SK-N-SH treated with all-trans-retinoic acid at 6 μM for 48 hours (cell line): ENCODE measurements at regions not wholly inside any gene's neighbourhood (a gene's known extent, or its start where the extent isn't known, plus 50 kb on each side); places are given as distances from the start of the nearest gene placed in this dataset.

ENCODE experiments used
- ATAC-seq: fragments of 200-7000 bp; cut with Tn5 transposase; 3 replicates; pipeline ENCODE4 v1.9.1; 2020; ENCODE audit warnings: mild to moderate bottlenecking, moderate library complexity
- ARNTL ChIP-seq: fragments of 450-650 bp; formaldehyde crosslinking; IDR thresholded peaks from 2 replicates; pipeline ENCODE4 v1.5.0; 2020; ENCODE audit warnings: low read depth, mild to moderate bottlenecking, moderate library complexity, borderline replicate concordance
- BACH2 ChIP-seq: fragments of 250-450 bp; sonication (Bioruptor Pico); IDR thresholded peaks from 2 replicates; pipeline ENCODE4 v1.9.0; 2021; ENCODE audit warnings: mild to moderate bottlenecking, borderline replicate concordance
- CSDC2 ChIP-seq: fragments of 250-450 bp; sonication (Bioruptor Pico); IDR thresholded peaks from 2 replicates; pipeline ENCODE4 v1.5.0; 2020; ENCODE audit warnings: mild to moderate bottlenecking, moderate library complexity
- GLIS3 ChIP-seq: fragments of 250-450 bp; sonication (Bioruptor Pico); IDR thresholded peaks from 2 replicates; pipeline ENCODE4 v1.5.0; 2020; ENCODE audit warnings: mild to moderate bottlenecking, moderate library complexity
- PPARA ChIP-seq: fragments of 250-450 bp; sonication (Bioruptor Pico); IDR thresholded peaks from 2 replicates; pipeline ENCODE4 v1.5.0; 2020; ENCODE audit warnings: mild to moderate bottlenecking, borderline replicate concordance
- SNAI2 ChIP-seq: fragments of 250-450 bp; sonication (Bioruptor Pico); IDR thresholded peaks from 2 replicates; pipeline ENCODE4 v1.5.0; 2020; ENCODE audit warnings: mild to moderate bottlenecking, moderate library complexity
- TCF4 ChIP-seq: fragments of 250-450 bp; sonication (Bioruptor Pico); IDR thresholded peaks from 2 replicates; pipeline ENCODE4 v1.8.0; 2021; ENCODE audit warnings: mild to moderate bottlenecking, moderate library complexity, borderline replicate concordance
- TOX ChIP-seq: fragments of 250-450 bp; sonication (Bioruptor Pico); IDR thresholded peaks from 2 replicates; pipeline ENCODE4 v1.8.0; 2021; ENCODE audit warnings: mild to moderate bottlenecking, moderate library complexity, borderline replicate concordance
- ZC3H10 ChIP-seq: fragments of 250-450 bp; sonication (Bioruptor Pico); IDR thresholded peaks from 2 replicates; pipeline ENCODE4 v1.5.1; 2021; ENCODE audit warnings: mild to moderate bottlenecking, moderate library complexity
- ZFP3 ChIP-seq: fragments of 250-450 bp; sonication (Bioruptor Pico); IDR thresholded peaks from 2 replicates; pipeline ENCODE4 v1.5.0; 2020; ENCODE audit warnings: mild to moderate bottlenecking, moderate library complexity
- ZFP30 ChIP-seq: fragments of 450-650 bp; formaldehyde crosslinking; IDR thresholded peaks from 2 replicates; pipeline ENCODE4 v1.5.0; 2022; ENCODE audit warnings: mild to moderate bottlenecking, moderate library complexity
- ZNF565 ChIP-seq: fragments of 450-650 bp; formaldehyde crosslinking; conservative IDR thresholded peaks from 2 replicates; pipeline ENCODE4 v1.5.0; 2020; ENCODE audit warnings: low read depth, mild to moderate bottlenecking, moderate library complexity
- ZNF70 ChIP-seq: fragments of 450-650 bp; formaldehyde crosslinking; IDR thresholded peaks from 2 replicates; pipeline ENCODE4 v1.5.0; 2020; ENCODE audit warnings: mild to moderate bottlenecking, moderate library complexity
- ZNF8 ChIP-seq: fragments of 450-650 bp; formaldehyde crosslinking; IDR thresholded peaks from 2 replicates; pipeline ENCODE4 v1.5.0; 2020; ENCODE audit warnings: mild to moderate bottlenecking, moderate library complexity
- TF ChIP-seq, protein P1 (sequence below): fragments of 250-450 bp; sonication (Bioruptor Pico); IDR thresholded peaks from 2 replicates; pipeline ENCODE4 v1.8.0; 2020; ENCODE audit warnings: mild to moderate bottlenecking, moderate library complexity, borderline replicate concordance
- TF ChIP-seq, protein P2 (sequence below): fragments of 250-450 bp; sonication (Bioruptor Pico); IDR thresholded peaks from 2 replicates; pipeline ENCODE4 v1.5.1; 2021; ENCODE audit warnings: mild to moderate bottlenecking, moderate library complexity
- TF ChIP-seq, protein P3 (sequence below): fragments of 250-450 bp; sonication (Bioruptor Pico); IDR thresholded peaks from 2 replicates; pipeline ENCODE4 v1.5.0; 2020; ENCODE audit warnings: mild to moderate bottlenecking, moderate library complexity
- TF ChIP-seq, protein P4 (sequence below): fragments of 250-450 bp; sonication (Bioruptor Pico); IDR thresholded peaks from 2 replicates; pipeline ENCODE4 v1.5.1; 2020; ENCODE audit warnings: low read depth, mild to moderate bottlenecking, moderate library complexity

DNA sequence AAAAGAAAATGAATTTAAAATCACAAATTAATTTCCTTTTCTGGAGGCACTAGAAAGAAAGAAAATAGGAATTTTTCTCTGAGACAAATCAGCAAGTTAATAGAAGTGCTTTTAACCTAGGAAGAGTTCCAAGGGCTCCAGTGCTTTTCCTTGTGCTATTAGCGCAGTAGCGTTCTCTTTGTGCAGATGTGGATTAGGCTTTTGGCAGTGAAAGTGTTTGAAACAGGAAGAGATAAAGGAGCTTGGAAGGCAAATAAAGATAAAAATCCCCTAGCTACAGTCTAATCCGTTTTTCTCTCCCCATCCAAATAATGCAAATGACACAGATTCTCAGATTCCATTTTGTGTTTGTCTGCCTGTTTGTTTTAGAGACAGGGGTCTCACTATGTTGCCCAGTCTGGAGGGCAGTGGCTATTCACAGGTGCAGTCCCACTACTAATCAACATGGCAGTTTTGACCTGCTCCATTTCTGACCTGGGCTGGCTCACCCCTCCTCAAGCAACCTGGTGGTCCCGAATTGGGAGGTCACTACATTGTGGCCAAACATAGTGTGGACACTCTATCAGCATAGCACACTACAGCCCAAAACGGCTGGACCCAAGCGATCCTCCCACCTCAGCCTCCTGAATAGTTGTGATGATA, 166.1 kb downstream of the PAWR start:
- TF ChIP-seq ZNF8 (CRISPR knock-in tag) (no peak), ZC3H10 (CRISPR knock-in tag) (no peak), ZNF565 (no peak), ARNTL (CRISPR knock-in tag) (no peak), BACH2 (CRISPR knock-in tag) (no peak), ZNF70 (CRISPR knock-in tag) (no peak), TCF4 (CRISPR knock-in tag) (no peak), GLIS3 (CRISPR knock-in tag) (no peak), ZFP3 (no peak), PPARA (CRISPR knock-in tag) (no peak), TOX (CRISPR knock-in tag) (no peak), CSDC2 (CRISPR knock-in tag) (no peak), ZFP30 (CRISPR knock-in tag) (no peak), SNAI2 (CRISPR knock-in tag) (no peak)
- TF ChIP-seq, protein P1, sequence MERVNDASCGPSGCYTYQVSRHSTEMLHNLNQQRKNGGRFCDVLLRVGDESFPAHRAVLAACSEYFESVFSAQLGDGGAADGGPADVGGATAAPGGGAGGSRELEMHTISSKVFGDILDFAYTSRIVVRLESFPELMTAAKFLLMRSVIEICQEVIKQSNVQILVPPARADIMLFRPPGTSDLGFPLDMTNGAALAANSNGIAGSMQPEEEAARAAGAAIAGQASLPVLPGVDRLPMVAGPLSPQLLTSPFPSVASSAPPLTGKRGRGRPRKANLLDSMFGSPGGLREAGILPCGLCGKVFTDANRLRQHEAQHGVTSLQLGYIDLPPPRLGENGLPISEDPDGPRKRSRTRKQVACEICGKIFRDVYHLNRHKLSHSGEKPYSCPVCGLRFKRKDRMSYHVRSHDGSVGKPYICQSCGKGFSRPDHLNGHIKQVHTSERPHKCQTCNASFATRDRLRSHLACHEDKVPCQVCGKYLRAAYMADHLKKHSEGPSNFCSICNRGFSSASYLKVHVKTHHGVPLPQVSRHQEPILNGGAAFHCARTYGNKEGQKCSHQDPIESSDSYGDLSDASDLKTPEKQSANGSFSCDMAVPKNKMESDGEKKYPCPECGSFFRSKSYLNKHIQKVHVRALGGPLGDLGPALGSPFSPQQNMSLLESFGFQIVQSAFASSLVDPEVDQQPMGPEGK (CRISPR knock-in tag) = no peak
- TF ChIP-seq, protein P2, sequence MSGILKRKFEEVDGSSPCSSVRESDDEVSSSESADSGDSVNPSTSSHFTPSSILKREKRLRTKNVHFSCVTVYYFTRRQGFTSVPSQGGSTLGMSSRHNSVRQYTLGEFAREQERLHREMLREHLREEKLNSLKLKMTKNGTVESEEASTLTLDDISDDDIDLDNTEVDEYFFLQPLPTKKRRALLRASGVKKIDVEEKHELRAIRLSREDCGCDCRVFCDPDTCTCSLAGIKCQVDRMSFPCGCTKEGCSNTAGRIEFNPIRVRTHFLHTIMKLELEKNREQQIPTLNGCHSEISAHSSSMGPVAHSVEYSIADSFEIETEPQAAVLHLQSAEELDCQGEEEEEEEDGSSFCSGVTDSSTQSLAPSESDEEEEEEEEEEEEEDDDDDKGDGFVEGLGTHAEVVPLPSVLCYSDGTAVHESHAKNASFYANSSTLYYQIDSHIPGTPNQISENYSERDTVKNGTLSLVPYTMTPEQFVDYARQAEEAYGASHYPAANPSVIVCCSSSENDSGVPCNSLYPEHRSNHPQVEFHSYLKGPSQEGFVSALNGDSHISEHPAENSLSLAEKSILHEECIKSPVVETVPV (CRISPR knock-in tag) = no peak
- TF ChIP-seq, protein P3, sequence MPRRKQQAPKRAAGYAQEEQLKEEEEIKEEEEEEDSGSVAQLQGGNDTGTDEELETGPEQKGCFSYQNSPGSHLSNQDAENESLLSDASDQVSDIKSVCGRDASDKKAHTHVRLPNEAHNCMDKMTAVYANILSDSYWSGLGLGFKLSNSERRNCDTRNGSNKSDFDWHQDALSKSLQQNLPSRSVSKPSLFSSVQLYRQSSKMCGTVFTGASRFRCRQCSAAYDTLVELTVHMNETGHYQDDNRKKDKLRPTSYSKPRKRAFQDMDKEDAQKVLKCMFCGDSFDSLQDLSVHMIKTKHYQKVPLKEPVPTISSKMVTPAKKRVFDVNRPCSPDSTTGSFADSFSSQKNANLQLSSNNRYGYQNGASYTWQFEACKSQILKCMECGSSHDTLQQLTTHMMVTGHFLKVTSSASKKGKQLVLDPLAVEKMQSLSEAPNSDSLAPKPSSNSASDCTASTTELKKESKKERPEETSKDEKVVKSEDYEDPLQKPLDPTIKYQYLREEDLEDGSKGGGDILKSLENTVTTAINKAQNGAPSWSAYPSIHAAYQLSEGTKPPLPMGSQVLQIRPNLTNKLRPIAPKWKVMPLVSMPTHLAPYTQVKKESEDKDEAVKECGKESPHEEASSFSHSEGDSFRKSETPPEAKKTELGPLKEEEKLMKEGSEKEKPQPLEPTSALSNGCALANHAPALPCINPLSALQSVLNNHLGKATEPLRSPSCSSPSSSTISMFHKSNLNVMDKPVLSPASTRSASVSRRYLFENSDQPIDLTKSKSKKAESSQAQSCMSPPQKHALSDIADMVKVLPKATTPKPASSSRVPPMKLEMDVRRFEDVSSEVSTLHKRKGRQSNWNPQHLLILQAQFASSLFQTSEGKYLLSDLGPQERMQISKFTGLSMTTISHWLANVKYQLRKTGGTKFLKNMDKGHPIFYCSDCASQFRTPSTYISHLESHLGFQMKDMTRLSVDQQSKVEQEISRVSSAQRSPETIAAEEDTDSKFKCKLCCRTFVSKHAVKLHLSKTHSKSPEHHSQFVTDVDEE (CRISPR knock-in tag) = no peak
- TF ChIP-seq, protein P4, sequence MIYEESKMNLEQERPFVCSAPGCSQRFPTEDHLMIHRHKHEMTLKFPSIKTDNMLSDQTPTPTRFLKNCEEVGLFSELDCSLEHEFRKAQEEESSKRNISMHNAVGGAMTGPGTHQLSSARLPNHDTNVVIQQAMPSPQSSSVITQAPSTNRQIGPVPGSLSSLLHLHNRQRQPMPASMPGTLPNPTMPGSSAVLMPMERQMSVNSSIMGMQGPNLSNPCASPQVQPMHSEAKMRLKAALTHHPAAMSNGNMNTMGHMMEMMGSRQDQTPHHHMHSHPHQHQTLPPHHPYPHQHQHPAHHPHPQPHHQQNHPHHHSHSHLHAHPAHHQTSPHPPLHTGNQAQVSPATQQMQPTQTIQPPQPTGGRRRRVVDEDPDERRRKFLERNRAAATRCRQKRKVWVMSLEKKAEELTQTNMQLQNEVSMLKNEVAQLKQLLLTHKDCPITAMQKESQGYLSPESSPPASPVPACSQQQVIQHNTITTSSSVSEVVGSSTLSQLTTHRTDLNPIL = no peak
- no peak for ATAC-seq

DNA sequence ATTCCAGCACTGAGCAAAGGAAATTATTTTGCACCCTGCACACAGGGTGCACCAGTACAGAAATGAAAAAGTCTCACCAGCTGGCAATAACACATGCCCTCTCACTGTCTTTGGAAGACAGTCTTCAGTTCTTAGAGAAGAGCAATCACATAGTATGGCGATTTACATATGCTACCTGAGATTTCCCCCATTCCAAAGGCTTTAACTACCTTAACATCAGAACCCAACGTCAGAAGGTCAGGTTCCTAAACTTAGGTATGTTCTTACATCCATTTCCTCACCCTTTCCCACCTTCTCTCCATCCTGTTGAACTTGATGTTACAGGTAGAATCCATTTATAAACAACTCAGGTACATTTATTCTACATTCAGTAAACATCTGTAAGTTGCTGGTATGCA, 167.8 kb downstream of the PAWR start:
- ATAC-seq = no peak
- TF ChIP-seq, protein P4 = no peak
- TF ChIP-seq TOX (CRISPR knock-in tag) (no peak), ZNF565 (no peak)
- TF ChIP-seq, protein P2 (CRISPR knock-in tag) = no peak

DNA sequence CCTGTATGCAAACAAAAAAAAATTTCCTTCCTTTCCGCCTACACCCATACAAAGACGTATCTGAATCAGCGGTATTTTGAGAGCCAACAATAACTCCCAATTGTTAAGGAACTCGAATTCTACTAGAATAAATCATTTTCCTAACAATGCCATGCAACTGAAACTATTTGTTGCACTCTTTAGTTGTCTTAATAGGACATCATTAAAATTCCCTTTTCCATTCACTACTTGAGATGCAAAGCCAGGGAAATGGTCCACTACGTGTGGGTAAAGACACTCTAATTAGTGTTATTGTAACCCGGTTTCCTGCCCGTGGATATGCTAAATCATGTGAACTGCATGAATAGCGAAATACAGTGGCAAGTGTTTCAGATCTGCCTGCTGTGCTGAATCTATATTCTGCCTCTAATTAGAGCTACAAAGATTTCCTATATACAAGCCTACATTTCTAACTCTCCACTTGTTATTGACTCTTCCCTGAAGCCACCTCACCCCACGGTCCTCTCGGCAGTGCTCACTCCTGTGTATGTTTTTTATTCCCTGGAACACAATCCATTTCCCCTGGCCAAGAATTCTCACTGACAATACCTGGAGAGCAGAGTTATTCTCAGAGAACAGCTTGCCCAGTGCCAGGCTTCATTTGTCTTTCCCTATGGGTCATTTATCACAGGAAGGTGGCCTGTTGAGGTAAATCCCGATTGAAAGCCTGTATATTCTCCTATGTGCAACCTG, 168.3 kb downstream of the PAWR start:
- no peak for ATAC-seq
- TF ChIP-seq GLIS3 (CRISPR knock-in tag) = no peak
- TF ChIP-seq, protein P4 = no peak
